ENCODE measurements at regions not wholly inside any gene's neighbourhood (a gene's known extent, or its start where the extent isn't known, plus 50 kb on each side); places are given as distances from the start of the nearest gene placed in this dataset.
"Not testable (repeated sequence)": the region's sequence is repeated elsewhere in the genome, so short reads cannot be mapped to it uniquely, and the experiment has no call there.

GRCh38 chr6:118718903-118719302 is 67.5 kb upstream of the CEP85L start:
- no peak for DNase-seq

DNA sequence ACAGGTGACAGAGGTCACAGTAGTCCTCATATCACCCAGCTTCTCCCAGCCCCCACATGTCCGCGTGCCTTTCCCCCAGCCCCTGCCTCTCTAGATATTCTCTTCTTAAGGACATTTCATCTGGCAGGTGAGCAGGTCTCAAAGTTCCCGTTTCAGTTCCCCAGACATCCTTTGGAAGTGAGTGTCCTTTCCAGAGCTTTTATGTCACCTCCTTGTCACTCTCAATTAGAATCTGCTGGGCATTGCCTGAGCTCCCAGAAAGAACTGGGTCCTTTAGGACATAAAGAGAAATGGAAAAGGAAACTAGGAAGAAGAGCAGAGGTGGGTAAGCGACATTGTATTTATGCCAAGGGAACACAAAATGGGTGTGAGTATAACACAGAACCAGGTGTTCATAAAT is 66.9 kb upstream of the CEP85L start:
- no peak for DNase-seq

DNA sequence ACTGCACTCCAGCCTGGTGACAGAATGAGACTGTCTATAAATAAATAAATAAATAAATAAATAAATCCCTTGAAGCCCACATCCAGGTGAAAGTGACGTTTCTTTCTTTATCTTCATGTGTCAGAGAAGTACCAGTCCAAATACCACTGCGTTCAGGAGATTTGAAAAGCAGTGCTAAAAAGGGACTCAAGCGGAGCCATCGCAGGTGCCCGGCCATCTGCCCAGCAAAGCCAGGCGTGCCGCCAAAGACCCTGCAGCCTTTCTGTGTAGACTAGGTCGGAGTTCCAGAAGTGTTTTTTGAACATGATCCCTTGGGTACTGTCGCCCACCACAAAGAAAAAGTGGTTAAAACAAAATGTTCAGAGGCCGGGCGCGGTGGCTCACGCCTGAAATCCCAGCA is 65.7 kb upstream of the CEP85L start:
- no peak for DNase-seq

- not testable (repeated sequence) for DNase-seq
Observed at GRCh38 chr6:118715907-118716306, 64.5 kb upstream of the CEP85L start.

GRCh38 chr6:118715376-118715775 is 64.0 kb upstream of the CEP85L start:
- DNase-seq, result no peak

DNA sequence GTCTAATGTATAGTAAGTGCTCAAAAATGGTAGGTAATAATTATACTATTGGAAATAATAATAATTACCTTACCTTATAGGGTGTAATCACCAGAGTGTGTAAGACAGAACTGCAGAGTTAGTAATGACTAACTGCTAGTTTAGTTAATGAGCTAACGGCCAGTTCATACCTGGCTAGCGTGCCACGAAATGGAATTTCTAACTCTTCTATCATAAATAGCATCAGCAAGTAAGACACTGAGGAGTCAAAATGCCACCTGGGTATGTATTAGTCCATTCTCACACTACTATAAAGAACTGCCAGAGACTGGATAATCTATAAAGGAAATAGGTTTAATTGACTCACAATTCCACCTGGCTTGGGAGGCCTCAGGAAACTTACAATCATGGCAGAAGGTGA is 63.4 kb upstream of the CEP85L start:
- no peak for DNase-seq

DNA sequence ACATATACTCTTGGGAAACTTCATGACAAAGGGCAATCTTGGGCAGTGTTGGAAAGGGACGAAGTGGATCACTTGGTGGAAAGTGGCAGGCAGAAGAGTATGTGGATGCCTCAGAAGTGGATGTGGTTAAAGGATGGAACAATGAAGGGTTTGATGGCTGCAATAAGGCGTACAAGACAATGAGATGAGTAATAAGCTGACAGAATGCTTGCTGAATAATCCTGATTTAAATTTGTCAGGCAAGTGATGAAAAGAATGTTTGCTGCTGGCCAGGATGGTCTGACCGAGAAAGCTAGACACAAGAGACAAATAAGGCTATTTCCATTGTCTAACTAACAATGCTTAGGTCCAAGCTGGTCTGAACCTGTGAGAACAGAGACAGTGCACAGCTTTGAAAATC is 61.6 kb upstream of the CEP85L start:
- DNase-seq, result no peak

- DNase-seq, result no peak
Observed at GRCh38 chr6:118710616-118711015, 59.2 kb upstream of the CEP85L start.

DNA sequence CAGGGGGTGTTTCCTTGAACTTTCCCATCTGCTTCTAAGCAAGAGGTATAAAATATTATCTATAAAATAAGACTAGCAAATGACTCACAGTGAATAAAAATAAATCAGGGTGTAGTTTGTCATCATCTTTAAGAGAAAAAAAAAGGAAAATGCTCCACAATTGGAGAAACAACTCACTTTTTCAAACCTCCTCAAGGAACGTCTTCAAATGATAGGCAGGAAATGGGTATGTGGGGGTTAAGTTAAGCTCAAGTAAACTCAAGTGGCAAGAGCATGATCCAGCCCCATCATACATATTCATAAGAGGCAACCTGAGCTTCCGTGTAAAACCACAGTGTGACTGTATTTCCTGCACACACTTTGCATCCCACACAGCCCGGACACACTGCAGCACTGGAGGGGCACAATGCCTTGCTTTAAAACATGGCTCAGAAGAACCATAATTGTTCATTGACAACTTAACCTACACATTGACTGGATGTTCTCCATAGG is 58.5 kb upstream of the CEP85L start:
- DNase-seq, result peak; percentile 29

GRCh38 chr6:118708744-118709143 is 57.4 kb upstream of the CEP85L start:
- DNase-seq, result no peak

- DNase-seq, result no peak
Observed at GRCh38 chr6:118708055-118708454, 56.7 kb upstream of the CEP85L start.

DNA sequence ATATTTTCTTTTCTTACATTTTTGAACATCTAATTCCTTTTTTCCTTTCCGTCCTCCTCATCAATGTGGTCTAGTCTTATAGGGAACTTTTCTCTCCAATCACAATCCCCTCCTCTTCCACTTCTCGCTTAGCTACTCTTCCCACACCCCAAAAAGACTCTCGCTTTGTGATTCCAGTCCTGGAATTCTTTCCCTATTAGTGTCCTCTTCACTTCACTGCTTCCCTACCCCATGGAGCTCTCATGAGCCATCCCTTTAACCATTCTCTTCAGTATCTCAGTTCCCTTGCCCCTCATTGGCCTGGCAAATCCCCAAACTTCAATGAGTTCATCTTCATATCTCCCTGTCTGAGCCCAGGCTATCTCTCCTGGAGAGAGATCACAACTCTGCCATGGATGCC is 55.3 kb upstream of the CEP85L start:
- DNase-seq, result no peak

- DNase-seq, result peak; percentile 23
Observed at GRCh38 chr6:118705544-118706491, 54.4 kb upstream of the CEP85L start.

DNA sequence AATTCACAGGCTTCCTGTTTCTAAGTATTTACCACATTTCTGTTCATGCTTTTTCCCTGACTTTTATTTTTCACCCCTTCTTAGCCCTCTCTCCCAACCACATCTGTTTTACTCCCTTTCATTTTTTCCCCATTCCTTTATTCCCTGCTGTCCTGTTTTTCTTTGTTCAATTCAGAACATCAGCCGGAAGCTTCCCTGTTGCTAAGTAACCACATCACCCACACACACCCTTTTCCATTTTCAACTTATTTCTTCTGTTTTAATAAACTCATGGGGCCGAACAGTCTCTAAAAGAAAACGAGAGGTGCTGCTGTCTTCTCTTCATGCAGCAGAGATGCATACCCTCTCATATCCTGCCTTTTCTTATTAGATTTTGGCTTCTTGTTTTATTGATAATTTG is 53.5 kb upstream of the CEP85L start:
- peak; percentile 45 for DNase-seq

GRCh38 chr6:118701260-118701659 is 49.9 kb upstream of the CEP85L start:
- DNase-seq, result not testable (repeated sequence)
